CD14-positive monocyte (primary cell): ENCODE measurements at regions not wholly inside any gene's neighbourhood (a gene's known extent, or its start where the extent isn't known, plus 50 kb on each side); places are given as distances from the start of the nearest gene placed in this dataset.

Source experiments
- DNase-seq, 3 donors: peaks; one replicate each; pipeline ENCODE4 v3.0.0-alpha.2; 2011 to 2022
- H2AFZ ChIP-seq: 2 replicates; pipeline ENCODE4 v1.6.0; 2012; ENCODE audit warnings: mild to moderate bottlenecking, low read depth, low read length, inconsistent platforms; ENCODE audit not compliant: insufficient read depth, poor library complexity, severe bottlenecking
- H3K27ac ChIP-seq, 2 donors: 1 replicate in 1 of 2; 2 replicates in 1 of 2; pipeline ENCODE4 v1.5.1; 2012 to 2013; ENCODE audit warnings: low read length in 2 of 2, control low read depth in 1 of 2, inconsistent platforms in 1 of 2, low read depth in 1 of 2, mild to moderate bottlenecking in 1 of 2
- H3K27me3 ChIP-seq, 2 donors: one replicate each; pipeline versions ENCODE4 v1.6.0 to v1.6.1; 2011 to 2013; ENCODE audit warnings: low read length in 2 of 2; ENCODE audit not compliant: control insufficient read depth in 2 of 2, insufficient read depth in 2 of 2
- H3K36me3 ChIP-seq, 2 donors: replicated peaks in 1 of 2; 1 replicate in 1 of 2; 2 replicates in 1 of 2; pipeline versions ENCODE4 v1.5.1 to v1.6.1; 2012 to 2013; ENCODE audit warnings: low read length in 2 of 2, control low read depth in 1 of 2, inconsistent platforms in 1 of 2, mild to moderate bottlenecking in 1 of 2; ENCODE audit not compliant: insufficient read depth in 2 of 2, control insufficient read depth in 1 of 2
- H3K4me1 ChIP-seq, 2 donors: 1 replicate in 1 of 2; 2 replicates in 1 of 2; pipeline versions ENCODE4 v1.5.1 to v1.6.1; 2012 to 2013; ENCODE audit warnings: low read length in 2 of 2, control low read depth in 1 of 2, inconsistent platforms in 1 of 2, mild to moderate bottlenecking in 1 of 2, moderate library complexity in 1 of 2; ENCODE audit not compliant: insufficient read depth in 2 of 2, control insufficient read depth in 1 of 2
- H3K4me2 ChIP-seq: replicated peaks from 2 replicates; pipeline ENCODE3; 2012; ENCODE audit warnings: low read length, moderate library complexity, mild to moderate bottlenecking; ENCODE audit not compliant: poor library complexity, severe bottlenecking; ENCODE audit errors: extremely low read depth
- H3K4me3 ChIP-seq, 3 experiments: fragments of 200-600 bp in 1 of 3; sonication (generic) in 1 of 3; replicated peaks in 1 of 3; 1 replicate in 2 of 3; 2 replicates in 1 of 3; pipeline ENCODE4 v1.5.1; 2011 to 2013; ENCODE audit warnings: low read length in 3 of 3, mild to moderate bottlenecking in 3 of 3, control low read depth in 2 of 3, low read depth in 2 of 3, inconsistent platforms in 1 of 3, moderate library complexity in 1 of 3
- H3K79me2 ChIP-seq: 2 replicates; pipeline ENCODE4 v1.6.0; 2012; ENCODE audit warnings: mild to moderate bottlenecking, control low read depth, inconsistent platforms, low read length, moderate library complexity; ENCODE audit not compliant: insufficient read depth
- H3K9ac ChIP-seq: 2 replicates; pipeline ENCODE4 v1.6.0; 2017; ENCODE audit warnings: low read length, mild to moderate bottlenecking; ENCODE audit not compliant: insufficient read depth, poor library complexity, severe bottlenecking
- H3K9me3 ChIP-seq, 2 donors: replicated peaks in 1 of 2; 1 replicate in 1 of 2; 2 replicates in 1 of 2; pipeline versions ENCODE4 v1.5.1 to v1.6.1; 2012 to 2013; ENCODE audit warnings: low read length in 2 of 2, control low read depth in 1 of 2; ENCODE audit not compliant: control insufficient read depth in 1 of 2, insufficient read depth in 1 of 2
- H4K20me1 ChIP-seq: 2 replicates; pipeline ENCODE4 v1.6.0; 2012; ENCODE audit warnings: mild to moderate bottlenecking, low read length, control low read depth, moderate library complexity; ENCODE audit not compliant: insufficient read depth
- H3K27ac Mint-ChIP-seq, 7 donors: one replicate each; pipeline ENCODE4 v1.8.0; 2020; ENCODE audit warnings: mild to moderate bottlenecking in 7 of 7, mixed read lengths in 7 of 7, moderate library complexity in 6 of 7, inconsistent platforms in 2 of 7
- H3K27me3 Mint-ChIP-seq, 3 donors: one replicate each; pipeline ENCODE4 v1.8.0; 2021 to 2022; ENCODE audit warnings: low read depth in 3 of 3, mild to moderate bottlenecking in 3 of 3, mixed read lengths in 3 of 3, moderate library complexity in 3 of 3, inconsistent platforms in 1 of 3
- H3K36me3 Mint-ChIP-seq, 2 donors: one replicate each; pipeline ENCODE4 v1.8.0; 2020; ENCODE audit warnings: mixed read lengths in 2 of 2, inconsistent platforms in 1 of 2, mild to moderate bottlenecking in 1 of 2
- H3K4me1 Mint-ChIP-seq: one replicate; pipeline ENCODE4 v1.8.0; 2020; ENCODE audit warnings: mild to moderate bottlenecking, mixed read lengths
- H3K4me3 Mint-ChIP-seq, 2 donors: one replicate each; pipeline ENCODE4 v1.8.0; 2020; ENCODE audit warnings: mild to moderate bottlenecking in 2 of 2, mixed read lengths in 2 of 2, moderate library complexity in 1 of 2
- H3K9me3 Mint-ChIP-seq, 7 donors: one replicate each; pipeline ENCODE4 v1.8.0; 2020 to 2022; ENCODE audit warnings: mixed read lengths in 7 of 7, mild to moderate bottlenecking in 6 of 7, moderate library complexity in 6 of 7, inconsistent platforms in 2 of 7
- CTCF ChIP-seq: fragments of 200-600 bp; IDR thresholded peaks from one replicate; pipeline ENCODE4 v1.8.0; 2022; ENCODE audit warnings: antibody characterized with exemption, mild to moderate bottlenecking
- WGBS: methylation state at CpG from one replicate; pipeline ENCODE4 v1.1.5; 2013; ENCODE audit warnings: missing lambda C conversion rate; ENCODE audit not compliant: insufficient coverage; 5-methylcytosine and 5-hydroxymethylcytosine counted together
- intact Hi-C, 2 donors: fragments of 100-400 bp; cut with micrococcal nuclease; formaldehyde crosslinking; loops; one replicate each; pipeline versions ENCODE4 v1.15.0 to v1.15.1; 2023

DNA sequence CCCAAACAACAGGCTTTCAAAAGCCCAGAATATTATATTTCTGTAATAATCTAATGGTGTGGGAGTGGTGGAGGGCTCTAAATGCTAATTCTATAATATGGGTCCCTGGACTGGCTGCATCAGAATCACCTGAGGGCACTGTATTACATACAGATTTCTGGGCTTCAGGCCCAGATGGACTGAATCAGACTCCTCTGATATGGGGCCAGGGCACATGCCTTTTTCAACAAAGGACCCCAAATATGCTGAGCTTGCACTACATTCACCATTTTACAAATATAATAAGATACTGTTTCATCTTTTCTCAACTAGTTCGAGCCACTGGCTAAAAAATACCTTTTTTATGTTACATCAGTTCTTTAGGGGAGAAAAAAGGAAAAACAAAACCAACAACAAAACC lies 309.7 kb downstream of the MAP2K6 start:
- WGBS: no CpG with 5 or more reads among the region's 1 CpG

DNA sequence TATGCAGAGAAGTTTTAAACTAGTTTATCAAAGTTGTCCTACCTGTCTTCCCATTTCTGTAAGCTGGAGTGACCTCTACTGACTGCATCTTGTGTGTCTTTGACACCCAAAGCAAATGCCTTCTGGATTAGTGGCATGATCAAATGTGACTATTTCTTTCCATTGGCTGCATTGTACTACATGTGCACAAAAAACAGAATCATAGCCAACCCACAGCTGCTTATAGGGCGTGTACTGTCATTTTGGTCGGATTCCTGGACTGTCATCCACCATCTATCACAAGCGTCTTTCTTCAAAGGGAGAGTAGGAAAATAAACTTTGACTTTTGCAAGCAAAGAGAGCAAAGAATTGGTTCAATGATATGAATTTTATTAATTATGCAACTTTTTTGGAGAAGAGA lies 310.6 kb downstream of the MAP2K6 start:
- intact Hi-C loops: no loop called here
- no peak overlapping the region for H3K27ac Mint-ChIP-seq
- no peaks in the 10 kb centered on the region for H3K36me3 Mint-ChIP-seq
- H3K79me2 ChIP-seq: no peaks in the 10 kb centered on the region
- H3K27me3 ChIP-seq: no peaks in the 10 kb centered on the region
- no CpG with 5 or more reads among the region's 3 CpGs for WGBS
- no peaks in the 10 kb centered on the region for H3K36me3 ChIP-seq
- TF ChIP-seq CTCF: no peak
- H3K4me3 ChIP-seq: no peak overlapping the region
- no peaks in the 10 kb centered on the region for H3K9me3 ChIP-seq
- no peak overlapping the region for H3K4me2 ChIP-seq
- peaks cover 0 to 2% (median 1%) of the 10 kb centered on the region in 3 donors for H3K27me3 Mint-ChIP-seq
- DNase-seq: no peak
- no peak overlapping the region for H3K4me3 Mint-ChIP-seq
- H3K4me1 ChIP-seq: no peaks in the 10 kb centered on the region
- no peaks in the 10 kb centered on the region for H4K20me1 ChIP-seq
- H2AFZ ChIP-seq: no peak overlapping the region
- H3K27ac ChIP-seq: no peak overlapping the region
- no peak overlapping the region for H3K9ac ChIP-seq
- no peaks in the 10 kb centered on the region for H3K4me1 Mint-ChIP-seq
- no peaks in the 10 kb centered on the region for H3K9me3 Mint-ChIP-seq

More for the DNA sequence above, 309.7 kb downstream of the MAP2K6 start:
- Histone ChIP-seq H3K27me3 (no peaks in the 10 kb centered on the region), H3K9me3 (no peaks in the 10 kb centered on the region), H3K9ac (no peak overlapping the region), H3K4me3 (no peak overlapping the region), H3K4me1 (no peaks in the 10 kb centered on the region), H3K27ac (no peak overlapping the region), H3K4me2 (no peak overlapping the region), H3K36me3 (no peaks in the 10 kb centered on the region), H2AFZ (no peak overlapping the region), H4K20me1 (no peaks in the 10 kb centered on the region), H3K79me2 (no peaks in the 10 kb centered on the region)
- no peak for TF ChIP-seq CTCF
- H3K36me3 Mint-ChIP-seq: no peaks in the 10 kb centered on the region
- intact Hi-C loops: no loop called here
- DNase-seq: no peak
- H3K27ac Mint-ChIP-seq: no peak overlapping the region
- peaks cover 0 to under 1% (median 0%) of the 10 kb centered on the region in 7 donors for H3K9me3 Mint-ChIP-seq
- no peak overlapping the region for H3K4me3 Mint-ChIP-seq
- H3K27me3 Mint-ChIP-seq: peaks cover 0 to 2% (median 1%) of the 10 kb centered on the region in 3 donors
- no peaks in the 10 kb centered on the region for H3K4me1 Mint-ChIP-seq
